Activated CD4-positive, alpha-beta T cell treated with anti-CD3 and anti-CD28 coated beads, Interleukin-2, amount 10 ng/mL, durations not matched to agents 7 days and 5 days (primary cell): ENCODE measurements at regions not wholly inside any gene's neighbourhood (a gene's known extent, or its start where the extent isn't known, plus 50 kb on each side); places are given as distances from the start of the nearest gene placed in this dataset.
"Not testable (repeated sequence)": the region's sequence is repeated elsewhere in the genome, so short reads cannot be mapped to it uniquely, and the experiment has no call there.

Experiments
- CTCF ChIA-PET: fragments of 350-600 bp; sonication (Branson Sonifier 250); formaldehyde crosslinking; loops from one replicate; lab custom pipeline; 2021; ENCODE audit warnings: antibody characterized with exemption; lab: Charles Lee
- POLR2A ChIA-PET: fragments of 350-600 bp; sonication (Branson Sonifier 250); formaldehyde crosslinking; loops from one replicate; lab custom pipeline; 2021; ENCODE audit warnings: antibody characterized with exemption; lab: Charles Lee
- DNase-seq: peaks from one replicate; pipeline ENCODE4 v3.0.0-alpha.2; 2020
- H3K27ac Mint-ChIP-seq: one replicate; pipeline ENCODE4 v1.8.0; 2021; ENCODE audit warnings: mild to moderate bottlenecking, moderate library complexity, mixed read lengths
- H3K27me3 Mint-ChIP-seq: one replicate; pipeline ENCODE4 v1.8.0; 2021; ENCODE audit warnings: mixed read lengths
- H3K36me3 Mint-ChIP-seq: one replicate; pipeline ENCODE4 v1.8.0; 2021; ENCODE audit warnings: low read depth, mixed read lengths
- H3K4me1 Mint-ChIP-seq: one replicate; pipeline ENCODE4 v1.8.0; 2021; ENCODE audit warnings: mixed read lengths
- H3K4me3 Mint-ChIP-seq: one replicate; pipeline ENCODE4 v1.8.0; 2021; ENCODE audit warnings: mild to moderate bottlenecking, moderate library complexity, mixed read lengths
- H3K9me3 Mint-ChIP-seq: one replicate; pipeline ENCODE4 v1.8.0; 2021; ENCODE audit warnings: mixed read lengths

GRCh38 chr3:124366655-124367054 lies 363.6 kb upstream of the UMPS start:
- POLR2A ChIA-PET, CTCF ChIA-PET, H3K36me3 Mint-ChIP-seq, H3K27ac Mint-ChIP-seq, H3K4me1 Mint-ChIP-seq, DNase-seq, H3K4me3 Mint-ChIP-seq, H3K27me3 Mint-ChIP-seq, H3K9me3 Mint-ChIP-seq: not testable (repeated sequence)

GRCh38 chr3:124372775-124373174 lies 357.5 kb upstream of the UMPS start:
- H3K9me3 Mint-ChIP-seq, result no peaks in the 10 kb centered on the region
- H3K27ac Mint-ChIP-seq, result no peak overlapping the region
- ChIA-PET CTCF (no interaction called here), POLR2A (no interaction called here)
- DNase-seq, result no peak
- peaks cover 16% of the 10 kb centered on the region for H3K27me3 Mint-ChIP-seq
- no peaks in the 10 kb centered on the region for H3K4me1 Mint-ChIP-seq
- H3K4me3 Mint-ChIP-seq, result no peak overlapping the region
- H3K36me3 Mint-ChIP-seq, result no peaks in the 10 kb centered on the region

- Mint-ChIP-seq H3K36me3 (no peaks in the 10 kb centered on the region), H3K27me3 (peaks cover 16% of the 10 kb centered on the region), H3K4me3 (no peak overlapping the region), H3K4me1 (no peaks in the 10 kb centered on the region), H3K9me3 (no peaks in the 10 kb centered on the region), H3K27ac (no peak overlapping the region)
- ChIA-PET CTCF (no interaction called here), POLR2A (no interaction called here)
- no peak for DNase-seq
Measured at GRCh38 chr3:124373524-124373923, 356.7 kb upstream of the UMPS start.

- no peaks in the 10 kb centered on the region for H3K4me1 Mint-ChIP-seq
- ChIA-PET POLR2A (no interaction called here), CTCF (no interaction called here)
- no peak overlapping the region for H3K27ac Mint-ChIP-seq
- H3K36me3 Mint-ChIP-seq, result no peaks in the 10 kb centered on the region
- peaks cover 19% of the 10 kb centered on the region for H3K27me3 Mint-ChIP-seq
- no peaks in the 10 kb centered on the region for H3K9me3 Mint-ChIP-seq
- no peak overlapping the region for H3K4me3 Mint-ChIP-seq
- no peak for DNase-seq
Measured at GRCh38 chr3:124374583-124374982, 355.7 kb upstream of the UMPS start.

GRCh38 chr3:124381575-124382333 lies 348.5 kb upstream of the UMPS start:
- POLR2A ChIA-PET, result no interaction called here
- H3K4me1 Mint-ChIP-seq, result no peaks in the 10 kb centered on the region
- no peaks in the 10 kb centered on the region for H3K9me3 Mint-ChIP-seq
- no peak for DNase-seq
- H3K27ac Mint-ChIP-seq, result no peak overlapping the region
- H3K4me3 Mint-ChIP-seq, result no peak overlapping the region
- CTCF ChIA-PET, result no interaction called here
- H3K36me3 Mint-ChIP-seq, result no peaks in the 10 kb centered on the region
- H3K27me3 Mint-ChIP-seq, result peaks cover 23% of the 10 kb centered on the region

- Mint-ChIP-seq H3K4me3 (no peak overlapping the region), H3K27ac (no peak overlapping the region), H3K9me3 (no peaks in the 10 kb centered on the region), H3K4me1 (no peaks in the 10 kb centered on the region), H3K27me3 (peaks cover 22% of the 10 kb centered on the region), H3K36me3 (no peaks in the 10 kb centered on the region)
- ChIA-PET CTCF (no interaction called here), POLR2A (no interaction called here)
- DNase-seq, result no peak
Measured at GRCh38 chr3:124383051-124383450, 347.2 kb upstream of the UMPS start.

- H3K27me3 Mint-ChIP-seq, result peaks cover 26% of the 10 kb centered on the region
- POLR2A ChIA-PET, result no interaction called here
Measured at GRCh38 chr3:124383846-124384466, 346.3 kb upstream of the UMPS start.

GRCh38 chr3:124384527-124384926 lies 345.7 kb upstream of the UMPS start:
- no peaks in the 10 kb centered on the region for H3K36me3 Mint-ChIP-seq
- H3K9me3 Mint-ChIP-seq, result no peaks in the 10 kb centered on the region
- DNase-seq, result no peak
- no peak overlapping the region for H3K4me3 Mint-ChIP-seq
- POLR2A ChIA-PET, result no interaction called here
- H3K27me3 Mint-ChIP-seq, result peaks cover 29% of the 10 kb centered on the region
- no peak overlapping the region for H3K27ac Mint-ChIP-seq
- CTCF ChIA-PET, result no interaction called here
- no peaks in the 10 kb centered on the region for H3K4me1 Mint-ChIP-seq

More at GRCh38 chr3:124383846-124384466, 346.3 kb upstream of the UMPS start:
- H3K36me3 Mint-ChIP-seq, result no peaks in the 10 kb centered on the region
- no peak overlapping the region for H3K4me3 Mint-ChIP-seq
- no peak for DNase-seq
- H3K27ac Mint-ChIP-seq, result no peak overlapping the region
- H3K9me3 Mint-ChIP-seq, result no peaks in the 10 kb centered on the region
- no peaks in the 10 kb centered on the region for H3K4me1 Mint-ChIP-seq
- CTCF ChIA-PET, result no interaction called here

- POLR2A ChIA-PET, result no interaction called here
- no peak for DNase-seq
- peaks cover 24% of the 10 kb centered on the region for H3K27me3 Mint-ChIP-seq
- H3K9me3 Mint-ChIP-seq, result no peaks in the 10 kb centered on the region
- no peak overlapping the region for H3K4me3 Mint-ChIP-seq
- no peaks in the 10 kb centered on the region for H3K36me3 Mint-ChIP-seq
- H3K4me1 Mint-ChIP-seq, result no peaks in the 10 kb centered on the region
- CTCF ChIA-PET, result interaction anchor here (0.5 kb wide), 1 partner anchor 90 kb away, joined by 3 read pairs; no protein-coding TSS in a partner anchor
- H3K27ac Mint-ChIP-seq, result no peak overlapping the region
Measured at GRCh38 chr3:124385996-124386395, 344.3 kb upstream of the UMPS start.

- peaks cover 24% of the 10 kb centered on the region for H3K27me3 Mint-ChIP-seq
- POLR2A ChIA-PET, result no interaction called here
- DNase-seq, result no peak
- H3K9me3 Mint-ChIP-seq, result no peaks in the 10 kb centered on the region
- H3K4me1 Mint-ChIP-seq, result no peaks in the 10 kb centered on the region
- no peak overlapping the region for H3K4me3 Mint-ChIP-seq
- CTCF ChIA-PET, result no interaction called here
- no peaks in the 10 kb centered on the region for H3K36me3 Mint-ChIP-seq
- no peak overlapping the region for H3K27ac Mint-ChIP-seq
Measured at GRCh38 chr3:124386996-124387595, 343.2 kb upstream of the UMPS start.

- Mint-ChIP-seq H3K4me3 (no peak overlapping the region), H3K27me3 (peaks cover 27% of the 10 kb centered on the region), H3K4me1 (no peaks in the 10 kb centered on the region), H3K36me3 (no peaks in the 10 kb centered on the region), H3K9me3 (no peaks in the 10 kb centered on the region), H3K27ac (no peak overlapping the region)
- CTCF ChIA-PET, result interaction anchor here (0.7 kb wide), 1 partner anchor 680 kb away, joined by 4 read pairs; no protein-coding TSS in a partner anchor
- POLR2A ChIA-PET, result no interaction called here
- DNase-seq, result no peak
Measured at GRCh38 chr3:124391774-124392173, 338.5 kb upstream of the UMPS start.

- no peaks in the 10 kb centered on the region for H3K36me3 Mint-ChIP-seq
- no peaks in the 10 kb centered on the region for H3K4me1 Mint-ChIP-seq
- no peak for DNase-seq
- H3K27ac Mint-ChIP-seq, result no peak overlapping the region
- no peaks in the 10 kb centered on the region for H3K9me3 Mint-ChIP-seq
- no peak overlapping the region for H3K4me3 Mint-ChIP-seq
- POLR2A ChIA-PET, result no interaction called here
- CTCF ChIA-PET, result interaction anchor here (1.1 kb wide), 1 partner anchor 12 kb away, joined by 4 read pairs; no protein-coding TSS in a partner anchor
- H3K27me3 Mint-ChIP-seq, result peaks cover 25% of the 10 kb centered on the region
Measured at GRCh38 chr3:124393340-124393739, 336.9 kb upstream of the UMPS start.

GRCh38 chr3:124395162-124395561 lies 335.1 kb upstream of the UMPS start:
- ChIA-PET POLR2A (no interaction called here), CTCF (no interaction called here)
- no peak for DNase-seq
- Mint-ChIP-seq H3K36me3 (no peaks in the 10 kb centered on the region), H3K27me3 (peaks cover 15% of the 10 kb centered on the region), H3K4me3 (no peak overlapping the region), H3K4me1 (no peaks in the 10 kb centered on the region), H3K27ac (no peak overlapping the region), H3K9me3 (no peaks in the 10 kb centered on the region)
